ENCODE measurements at regions not wholly inside any gene's neighbourhood (a gene's known extent, or its start where the extent isn't known, plus 50 kb on each side); places are given as distances from the start of the nearest gene placed in this dataset.

DNA sequence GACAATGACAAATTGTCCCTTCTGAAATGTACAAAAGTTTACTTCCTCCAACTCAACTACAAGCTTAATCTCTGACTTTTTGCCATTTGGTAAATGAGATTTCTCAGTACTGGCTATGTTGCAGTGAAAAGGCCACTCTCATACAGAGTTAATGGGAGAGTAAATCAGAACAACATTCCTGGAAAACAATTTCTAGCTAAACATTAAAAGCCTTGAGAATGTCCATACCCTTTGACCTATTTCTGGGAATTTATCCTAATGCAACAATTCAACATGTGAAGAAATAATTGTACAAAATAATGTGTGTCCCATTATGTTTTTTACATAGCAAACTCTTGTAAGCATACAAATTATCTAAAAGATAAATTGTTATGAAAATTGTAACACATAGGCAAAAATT, 56.3 kb upstream of the SPEF2 start:
- TF ChIP-seq GATA3 (IDR thresholded peaks at IDR 0.05; ENCODE audit: low read depth, low read length): no peak
- TF ChIP-seq GATA2 (IDR thresholded peaks at IDR 0.05; ENCODE audit: low read depth, low read length): no peak

DNA sequence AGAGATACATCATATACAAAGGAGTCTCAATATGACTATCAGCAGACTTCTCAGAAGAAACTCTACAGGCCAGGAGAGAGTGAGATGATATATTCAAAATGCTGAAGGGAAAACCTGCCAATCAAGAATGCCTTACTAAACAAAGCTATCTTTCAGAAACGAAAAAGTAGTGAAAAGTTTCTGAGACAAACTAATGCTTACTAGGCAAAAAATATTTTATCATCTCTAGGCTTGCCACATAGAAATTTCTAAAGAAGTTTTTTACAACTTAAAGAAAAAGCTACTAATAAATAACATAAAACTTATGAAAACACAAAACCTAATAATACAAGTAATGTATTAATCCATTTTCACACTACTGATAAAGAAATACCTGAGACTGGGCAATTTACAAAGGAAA, 59.9 kb upstream of the SPEF2 start:
- TF ChIP-seq GATA3 (IDR thresholded peaks at IDR 0.05; ENCODE audit: low read depth, low read length) (no peak), GATA2 (IDR thresholded peaks at IDR 0.05; ENCODE audit: low read depth, low read length) (no peak)

DNA sequence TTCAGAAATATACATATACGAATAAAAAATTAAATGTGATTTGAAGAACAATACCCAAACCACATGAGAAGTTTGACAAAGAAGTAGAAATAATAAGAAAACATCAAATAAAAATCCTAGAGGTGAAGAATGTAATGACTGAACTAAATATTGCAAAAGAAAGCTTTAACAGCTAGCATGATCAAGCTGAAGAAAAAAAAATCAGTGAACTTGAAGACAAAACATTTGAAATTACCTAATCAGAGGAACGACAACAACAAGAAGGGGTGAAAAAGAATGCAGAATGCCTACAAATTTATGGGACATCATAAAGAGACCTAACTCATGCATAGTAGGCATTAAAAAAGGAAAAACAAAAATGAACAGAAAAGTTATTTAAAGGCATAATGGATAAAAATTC, 60.5 kb upstream of the SPEF2 start:
- TF ChIP-seq GATA2 (IDR thresholded peaks at IDR 0.05; ENCODE audit: low read depth, low read length) (no peak), GATA3 (IDR thresholded peaks at IDR 0.05; ENCODE audit: low read depth, low read length) (no peak)

DNA sequence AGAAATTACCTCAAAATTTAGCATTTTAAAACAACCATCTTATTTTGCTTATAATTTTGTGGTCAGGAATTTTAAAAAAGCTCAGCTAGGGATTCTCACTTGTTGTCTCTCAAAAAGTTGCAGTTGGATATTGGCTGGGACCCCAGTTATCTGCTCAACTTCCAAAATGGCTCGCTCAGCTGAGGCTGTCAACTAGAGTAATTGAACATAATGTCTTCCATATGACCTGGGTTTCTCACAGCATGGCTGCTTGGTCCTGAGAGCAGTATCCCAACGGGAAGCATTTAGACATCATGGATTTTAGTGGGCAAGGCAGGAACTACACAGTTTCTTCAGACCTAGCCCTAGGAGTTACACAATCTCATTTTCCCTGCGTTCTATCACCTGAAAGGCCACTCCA, 63.6 kb upstream of the SPEF2 start:
- TF ChIP-seq GATA2 (IDR thresholded peaks at IDR 0.05; ENCODE audit: low read depth, low read length): no peak
- no peak for TF ChIP-seq GATA3 (IDR thresholded peaks at IDR 0.05; ENCODE audit: low read depth, low read length)

DNA sequence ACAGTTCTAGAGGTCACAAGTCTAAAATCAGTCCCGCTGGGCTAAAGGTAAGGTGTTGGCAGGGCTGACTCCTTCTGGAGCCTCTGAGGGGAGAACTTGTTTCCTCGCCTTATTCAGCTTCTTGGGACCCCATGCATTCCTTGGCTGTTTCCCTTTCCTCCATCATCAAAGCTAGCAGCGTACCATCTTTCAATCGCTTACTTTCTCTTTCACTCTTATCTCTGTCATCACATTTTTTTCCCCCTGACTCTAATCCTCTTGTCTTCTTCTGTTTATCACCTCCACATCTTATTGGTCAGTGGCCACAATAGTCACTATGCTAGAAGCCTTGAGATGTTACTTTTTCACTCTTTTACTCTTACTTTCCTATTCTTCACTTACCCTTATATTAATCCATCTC, 72.5 kb upstream of the SPEF2 start:
- no peak for TF ChIP-seq GATA2 (IDR thresholded peaks at IDR 0.05; ENCODE audit: low read depth, low read length)
- TF ChIP-seq GATA3 (IDR thresholded peaks at IDR 0.05; ENCODE audit: low read depth, low read length): no peak

DNA sequence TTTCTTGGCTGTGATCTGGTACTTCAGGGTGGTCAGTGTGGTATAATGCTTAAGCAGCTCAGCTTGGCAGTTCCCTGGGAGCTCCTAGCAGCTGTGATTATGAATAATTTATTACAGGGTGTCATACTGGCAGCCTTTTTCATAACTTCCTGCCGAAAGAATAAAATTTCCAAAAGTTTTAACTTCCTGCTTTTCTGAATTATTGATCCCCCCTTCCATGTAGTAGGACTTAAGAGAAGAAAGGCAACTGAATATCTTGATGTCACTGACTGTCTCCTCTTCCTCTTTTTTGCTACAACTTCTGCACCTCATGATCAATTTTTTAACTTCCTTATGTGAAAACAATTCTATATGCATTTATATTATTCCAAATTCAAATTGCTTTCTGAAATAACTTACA, 74.3 kb upstream of the SPEF2 start:
- TF ChIP-seq GATA2 (IDR thresholded peaks at IDR 0.05; ENCODE audit: low read depth, low read length): no peak
- no peak for TF ChIP-seq GATA3 (IDR thresholded peaks at IDR 0.05; ENCODE audit: low read depth, low read length)

DNA sequence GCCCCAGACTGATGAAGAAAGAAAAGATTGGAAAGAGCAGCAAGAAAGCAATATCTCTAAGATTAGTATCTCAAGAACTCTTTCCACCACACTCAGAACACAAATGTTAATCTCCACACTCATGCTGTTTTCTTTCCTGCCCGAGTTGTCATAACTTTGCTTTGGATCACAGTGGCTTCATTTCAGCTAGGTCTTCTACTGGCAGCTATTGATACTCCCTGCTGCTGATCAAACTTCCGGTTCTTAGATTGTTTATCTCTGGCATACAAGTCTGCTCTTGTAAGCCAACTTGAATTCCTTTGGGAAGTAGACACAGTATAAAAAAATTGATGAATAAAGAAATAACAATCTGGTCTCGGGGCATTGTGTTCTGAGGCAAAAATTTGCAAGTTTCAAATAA, 77.7 kb upstream of the SPEF2 start:
- TF ChIP-seq GATA3 (IDR thresholded peaks at IDR 0.05; ENCODE audit: low read depth, low read length) (no peak), GATA2 (IDR thresholded peaks at IDR 0.05; ENCODE audit: low read depth, low read length) (no peak)

DNA sequence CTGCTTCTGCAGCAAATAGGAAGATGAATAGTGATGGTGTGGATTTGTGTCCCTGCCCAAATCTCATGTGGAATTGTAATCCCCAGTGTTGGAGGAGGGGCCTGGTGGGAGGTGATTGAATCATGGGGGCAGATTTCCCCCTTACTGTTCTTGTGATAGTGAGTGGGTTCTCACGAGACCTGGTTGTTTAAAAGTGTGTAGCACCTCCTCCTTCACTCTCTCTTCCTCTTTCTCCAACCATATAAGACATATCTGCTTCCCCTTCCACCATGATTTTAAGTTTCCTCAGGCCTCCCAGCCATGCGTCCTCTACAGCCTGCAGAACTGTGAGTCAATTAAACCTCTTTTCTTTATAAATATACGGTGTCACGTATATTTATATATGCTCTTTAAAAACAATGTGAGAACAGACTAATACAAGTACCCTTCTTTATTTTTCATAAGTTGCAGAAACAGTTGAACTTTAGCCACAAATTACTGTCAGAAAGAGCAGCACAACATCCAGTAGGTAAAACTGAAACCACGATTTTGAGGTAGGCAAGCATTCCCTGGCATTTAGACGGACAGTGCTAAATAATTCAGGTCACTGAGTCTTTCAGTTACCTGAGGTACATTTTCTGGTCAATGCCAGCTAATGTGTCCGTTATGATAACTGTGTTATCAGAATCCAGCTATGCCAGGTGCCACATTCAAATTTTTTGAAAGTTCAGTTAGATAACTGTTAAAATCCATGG, 79.3 kb upstream of the SPEF2 start:
- TF ChIP-seq GATA2 (IDR thresholded peaks at IDR 0.05; ENCODE audit: low read depth, low read length) (no peak), GATA3 (IDR thresholded peaks at IDR 0.05; ENCODE audit: low read depth, low read length) (no peak)

DNA sequence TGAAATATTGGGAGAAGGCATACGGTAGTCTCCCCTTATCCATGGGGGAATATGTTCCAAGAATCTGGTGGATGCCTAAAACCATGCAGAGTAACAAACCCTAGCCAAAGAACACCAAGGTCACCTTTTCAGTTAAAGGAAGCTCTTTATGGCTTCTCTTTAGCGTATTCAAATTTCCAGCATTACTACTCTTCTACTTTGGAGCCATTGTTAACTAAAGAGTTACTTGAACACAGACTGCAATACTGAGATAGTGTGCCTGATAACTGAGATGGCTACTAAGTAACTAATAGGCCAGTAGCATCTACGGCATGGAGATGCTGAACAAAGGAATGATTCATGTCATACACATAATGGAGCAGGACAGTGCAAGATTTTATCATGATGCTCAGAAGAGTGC, 84.5 kb upstream of the SPEF2 start:
- TF ChIP-seq GATA3 (IDR thresholded peaks at IDR 0.05; ENCODE audit: low read depth, low read length) (no peak), GATA2 (IDR thresholded peaks at IDR 0.05; ENCODE audit: low read depth, low read length) (no peak)

DNA sequence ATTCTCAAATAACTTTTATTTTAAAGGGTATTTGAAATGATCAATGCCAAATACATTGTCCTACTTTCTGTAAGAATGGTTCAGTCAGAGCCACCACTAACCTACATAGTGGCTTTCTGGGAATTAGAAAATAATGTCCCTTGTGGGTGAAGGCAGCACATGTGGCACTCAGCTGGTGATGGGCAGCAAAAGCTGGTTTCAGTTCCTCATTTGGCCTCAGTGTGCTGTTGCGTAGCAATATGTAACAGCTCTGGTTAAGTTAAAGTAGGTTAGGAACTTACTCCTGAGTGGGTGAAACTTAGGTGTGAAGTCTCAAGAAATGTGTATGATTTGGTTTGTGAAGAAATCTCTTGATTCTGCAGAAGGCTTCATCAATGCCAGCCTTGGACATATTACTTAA, 99.6 kb upstream of the SPEF2 start:
- no peak for TF ChIP-seq GATA3 (IDR thresholded peaks at IDR 0.05; ENCODE audit: low read depth, low read length)
- TF ChIP-seq GATA2 (IDR thresholded peaks at IDR 0.05; ENCODE audit: low read depth, low read length): no peak

DNA sequence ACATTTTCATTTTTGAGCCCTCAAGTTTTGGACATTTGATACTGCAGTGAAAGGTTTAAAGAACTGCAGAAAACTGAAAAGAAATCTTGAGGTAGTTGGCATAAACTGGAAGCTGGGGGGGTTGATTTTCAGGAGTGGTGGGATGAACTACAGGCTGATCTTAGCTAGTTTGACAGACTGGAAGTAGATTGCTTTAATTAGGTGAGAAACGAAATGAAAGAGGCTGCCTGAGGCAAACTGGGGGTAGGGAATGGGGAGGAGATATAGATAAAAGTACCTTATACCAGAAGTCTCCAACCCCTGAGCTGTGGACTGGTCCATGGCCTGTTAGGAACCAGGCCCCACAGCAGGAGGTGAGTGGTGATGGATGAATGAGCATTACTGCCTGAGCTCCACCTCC, 101.4 kb upstream of the SPEF2 start:
- no peak for TF ChIP-seq GATA3 (IDR thresholded peaks at IDR 0.05; ENCODE audit: low read depth, low read length)
- no peak for TF ChIP-seq GATA2 (IDR thresholded peaks at IDR 0.05; ENCODE audit: low read depth, low read length)

DNA sequence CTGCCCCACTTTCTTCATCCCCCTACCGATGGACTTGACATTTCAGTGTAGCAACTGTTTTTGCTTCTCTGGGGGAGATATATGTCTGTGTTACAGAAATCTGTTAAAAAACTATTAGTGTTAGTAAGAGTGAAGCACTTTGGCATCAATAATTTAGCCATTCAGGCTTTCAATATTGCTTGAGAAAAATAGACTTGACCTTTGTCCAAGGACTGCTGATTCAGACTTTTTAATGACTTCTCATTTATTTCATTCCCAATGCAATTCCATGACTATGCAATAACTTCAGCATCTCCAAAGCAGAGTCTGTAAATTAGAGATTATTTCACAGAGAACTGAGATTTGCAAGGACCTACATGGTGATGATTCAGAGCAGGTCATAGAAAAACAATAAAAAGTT, 104.1 kb upstream of the SPEF2 start:
- TF ChIP-seq GATA3 (IDR thresholded peaks at IDR 0.05; ENCODE audit: low read depth, low read length): no peak
- TF ChIP-seq GATA2 (IDR thresholded peaks at IDR 0.05; ENCODE audit: low read depth, low read length): no peak

DNA sequence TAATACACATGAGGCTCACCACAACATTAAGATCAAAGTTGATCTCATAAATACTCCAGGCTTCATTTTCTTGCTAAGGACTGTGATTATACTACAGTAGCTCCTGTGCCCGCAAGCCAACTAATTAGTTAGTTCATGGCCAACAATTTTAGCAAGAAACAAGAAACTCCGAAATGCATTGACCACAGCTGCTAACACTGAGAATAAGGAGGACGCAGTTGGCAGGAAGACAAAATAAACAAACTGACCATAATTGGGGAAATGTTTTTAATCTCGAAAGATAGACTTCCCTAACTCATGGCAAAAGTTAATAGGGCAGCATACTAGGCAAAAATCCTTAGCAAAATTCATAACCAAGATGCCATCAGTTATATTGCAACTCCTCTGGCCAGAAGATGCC, 115.5 kb upstream of the SPEF2 start:
- no peak for TF ChIP-seq GATA3 (IDR thresholded peaks at IDR 0.05; ENCODE audit: low read depth, low read length)
- no peak for TF ChIP-seq GATA2 (IDR thresholded peaks at IDR 0.05; ENCODE audit: low read depth, low read length)

DNA sequence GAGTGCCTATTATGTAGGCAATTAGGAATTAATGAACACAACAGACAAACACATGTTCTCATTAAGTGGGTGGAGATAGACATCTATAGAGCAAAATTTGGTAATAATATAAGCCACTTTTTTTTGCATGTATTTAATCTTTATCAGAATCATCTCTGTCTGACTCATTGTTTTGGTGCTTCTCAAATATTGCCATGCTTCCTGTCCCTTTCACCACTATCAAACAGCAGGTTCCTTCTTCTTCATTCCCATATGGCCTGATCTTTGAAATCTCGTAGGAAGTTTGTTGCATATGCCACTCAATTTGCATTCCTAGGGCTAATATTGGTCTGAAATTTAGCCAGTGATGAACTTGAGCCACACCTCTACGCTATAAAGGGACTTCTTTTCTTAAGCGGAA, 128.9 kb upstream of the SPEF2 start:
- no peak for TF ChIP-seq GATA3 (IDR thresholded peaks at IDR 0.05; ENCODE audit: low read depth, low read length)

DNA sequence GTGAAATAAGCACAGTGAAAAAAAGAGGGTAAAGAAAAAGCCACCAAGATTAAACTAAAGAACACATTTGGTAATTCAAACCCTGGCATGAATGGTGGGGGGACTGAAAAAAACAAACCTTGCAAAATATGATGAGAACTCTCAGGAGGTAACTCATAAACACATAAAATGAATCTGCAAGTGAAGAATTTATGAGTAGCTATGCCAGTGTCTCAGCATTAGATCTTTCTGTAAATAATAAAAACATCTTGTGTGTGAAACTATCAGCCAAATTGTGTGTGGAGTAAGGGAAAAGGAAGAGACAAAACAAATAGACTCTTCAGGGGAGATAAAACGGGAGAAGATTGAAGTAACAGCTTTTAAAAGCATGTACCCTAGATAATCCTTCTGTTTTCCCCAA, 129.6 kb upstream of the SPEF2 start:
- TF ChIP-seq GATA2 (IDR thresholded peaks at IDR 0.05; ENCODE audit: low read depth, low read length) (no peak), GATA3 (IDR thresholded peaks at IDR 0.05; ENCODE audit: low read depth, low read length) (no peak)

Data from SH-SY5Y (cell line).